SKM-1 treated with dmso at 0.1 percent for 144 hours (cell line): ENCODE measurements at regions not wholly inside any gene's neighbourhood (a gene's known extent, or its start where the extent isn't known, plus 50 kb on each side); places are given as distances from the start of the nearest gene placed in this dataset.

Source experiments
- DNase-seq: peaks from one replicate; lab custom pipeline; 2025; ENCODE audit not compliant: unreplicated experiment; lab: John Stamatoyannopoulos, UW

- no peak for DNase-seq
These were observed 238.5 kb downstream of the TBX18 start for GRCh38 chr6:84525907-84526306.

- DNase-seq: no peak
These were observed 239.8 kb downstream of the TBX18 start for GRCh38 chr6:84524636-84525035.

- DNase-seq: no peak
These were observed 242.3 kb downstream of the TBX18 start for GRCh38 chr6:84522135-84522549.

- no peak for DNase-seq
These were observed 242.9 kb downstream of the TBX18 start for GRCh38 chr6:84521511-84521910.

GRCh38 chr6:84517741-84518530 is 246.5 kb downstream of the TBX18 start:
- DNase-seq: no peak

- no peak for DNase-seq
These were observed 248.2 kb downstream of the TBX18 start for GRCh38 chr6:84516154-84516553.

GRCh38 chr6:84515067-84515466 is 249.3 kb downstream of the TBX18 start:
- no peak for DNase-seq

- DNase-seq: no peak
These were observed 250.1 kb downstream of the TBX18 start for GRCh38 chr6:84514089-84514971.

GRCh38 chr6:84512391-84512790 is 252.0 kb downstream of the TBX18 start:
- DNase-seq: no peak

GRCh38 chr6:84511929-84512328 is 252.5 kb downstream of the TBX18 start:
- DNase-seq: no peak

GRCh38 chr6:84508981-84509380 is 255.4 kb downstream of the TBX18 start:
- DNase-seq: no peak

GRCh38 chr6:84508334-84508733 is 256.1 kb downstream of the TBX18 start:
- DNase-seq: no peak

GRCh38 chr6:84504025-84504424 is 260.4 kb downstream of the TBX18 start:
- DNase-seq: no peak

GRCh38 chr6:84501315-84501714 is 263.1 kb downstream of the TBX18 start:
- no peak for DNase-seq

GRCh38 chr6:84500726-84501125 is 263.7 kb downstream of the TBX18 start:
- DNase-seq: no peak

GRCh38 chr6:84498905-84499304 is 265.5 kb downstream of the TBX18 start:
- no peak for DNase-seq

- no peak for DNase-seq
These were observed 265.1 kb upstream of the CEP162 start for GRCh38 chr6:84492241-84493165.

- no peak for DNase-seq
These were observed 262.2 kb upstream of the CEP162 start for GRCh38 chr6:84489598-84489997.

GRCh38 chr6:84486526-84486925 is 259.1 kb upstream of the CEP162 start:
- no peak for DNase-seq

GRCh38 chr6:84469144-84469543 is 241.7 kb upstream of the CEP162 start:
- no peak for DNase-seq

GRCh38 chr6:84467296-84467695 is 239.9 kb upstream of the CEP162 start:
- DNase-seq: no peak
